H9 (cell line): ENCODE measurements at regions not wholly inside any gene's neighbourhood (a gene's known extent, or its start where the extent isn't known, plus 50 kb on each side); places are given as distances from the start of the nearest gene placed in this dataset.

Experiments used
- DNase-seq: peaks from one replicate; pipeline ENCODE4 v3.0.0-alpha.2; 2017
- H2AFZ ChIP-seq: one replicate; pipeline ENCODE4 v1.6.1; 2013; ENCODE audit warnings: mild to moderate bottlenecking, low read length, control low read depth, moderate library complexity
- H2AK5ac ChIP-seq: 2 replicates; pipeline ENCODE4 v1.6.1; 2013; ENCODE audit warnings: low read length, control low read depth, mixed read lengths; ENCODE audit not compliant: insufficient read length
- H2BK120ac ChIP-seq: one replicate; pipeline ENCODE4 v1.6.1; 2013; ENCODE audit warnings: low read depth, mild to moderate bottlenecking, low read length, control low read depth, inconsistent platforms; ENCODE audit not compliant: poor library complexity, severe bottlenecking
- H2BK12ac ChIP-seq: 2 replicates; pipeline ENCODE4 v1.6.1; 2013; ENCODE audit warnings: low read length, control low read depth, mixed read lengths, low read depth; ENCODE audit not compliant: insufficient read length
- H2BK15ac ChIP-seq: 2 replicates; pipeline ENCODE4 v1.6.1; 2013; ENCODE audit warnings: low read depth, low read length, control low read depth
- H2BK20ac ChIP-seq: one replicate; pipeline ENCODE4 v1.6.1; 2013; ENCODE audit warnings: low read depth, mild to moderate bottlenecking, low read length, control low read depth, inconsistent platforms; ENCODE audit not compliant: poor library complexity, severe bottlenecking
- H2BK5ac ChIP-seq: 2 replicates; pipeline ENCODE4 v1.6.1; 2013; ENCODE audit warnings: low read length, control low read depth, mixed read lengths; ENCODE audit not compliant: insufficient read length
- H3K14ac ChIP-seq: 2 replicates; pipeline ENCODE4 v1.6.1; 2013; ENCODE audit warnings: low read length, control low read depth; ENCODE audit not compliant: insufficient read depth
- H3K18ac ChIP-seq: 2 replicates; pipeline ENCODE4 v1.6.1; 2013; ENCODE audit warnings: low read depth, mild to moderate bottlenecking, mixed read lengths, low read length, control low read depth; ENCODE audit not compliant: insufficient read length
- H3K23ac ChIP-seq: 2 replicates; pipeline ENCODE4 v1.6.1; 2013; ENCODE audit warnings: low read length, control low read depth, mixed read lengths, low read depth; ENCODE audit not compliant: insufficient read length
- H3K23me2 ChIP-seq: 2 replicates; pipeline ENCODE4 v1.6.1; 2013; ENCODE audit warnings: low read depth, mild to moderate bottlenecking, mixed read lengths, low read length, control low read depth; ENCODE audit not compliant: insufficient read length, poor library complexity, severe bottlenecking
- H3K27ac ChIP-seq: 2 replicates; pipeline ENCODE4 v1.5.1; 2013; ENCODE audit warnings: low read length, control low read depth, mixed read lengths, low read depth; ENCODE audit not compliant: insufficient read length
- H3K27me3 ChIP-seq: 2 replicates; pipeline ENCODE4 v1.6.1; 2013; ENCODE audit warnings: low read length, control low read depth, inconsistent platforms; ENCODE audit not compliant: insufficient read depth
- H3K4ac ChIP-seq: 2 replicates; pipeline ENCODE4 v1.6.1; 2013; ENCODE audit warnings: low read depth, mild to moderate bottlenecking, control low read depth, inconsistent platforms, low read length, moderate library complexity
- H3K4me1 ChIP-seq: 2 replicates; pipeline ENCODE4 v1.6.1; 2013; ENCODE audit warnings: low read length, control low read depth, inconsistent platforms; ENCODE audit not compliant: insufficient read depth
- H3K4me2 ChIP-seq: 2 replicates; pipeline ENCODE4 v1.6.1; 2013; ENCODE audit warnings: low read length, control low read depth, mixed read lengths; ENCODE audit not compliant: insufficient read length, insufficient read depth
- H3K56ac ChIP-seq: 2 replicates; pipeline ENCODE4 v1.6.1; 2013; ENCODE audit warnings: low read depth, mild to moderate bottlenecking, mixed read lengths, low read length, control low read depth; ENCODE audit not compliant: insufficient read length
- H3K79me1 ChIP-seq: 2 replicates; pipeline ENCODE4 v1.6.1; 2013; ENCODE audit warnings: low read depth, mild to moderate bottlenecking, moderate library complexity, low read length, control low read depth, inconsistent platforms; ENCODE audit not compliant: insufficient read depth, poor library complexity, severe bottlenecking
- H3K79me2 ChIP-seq: 2 replicates; pipeline ENCODE4 v1.6.1; 2013; ENCODE audit warnings: low read length, control low read depth, inconsistent platforms; ENCODE audit not compliant: insufficient read depth
- H3K9ac ChIP-seq: 2 replicates; pipeline ENCODE4 v1.6.1; 2013; ENCODE audit warnings: low read length, control low read depth, mixed read lengths; ENCODE audit not compliant: insufficient read length; ENCODE audit errors: extremely low read depth
- H3K9me3 ChIP-seq: one replicate; pipeline ENCODE4 v1.6.1; 2013; ENCODE audit warnings: low read depth, low read length, inconsistent platforms; ENCODE audit not compliant: control insufficient read depth
- H3T11ph ChIP-seq: one replicate; pipeline ENCODE4 v1.6.1; 2013; ENCODE audit warnings: mild to moderate bottlenecking, low read length, control low read depth, inconsistent platforms
- H4K20me1 ChIP-seq: one replicate; pipeline ENCODE4 v1.6.1; 2013; ENCODE audit not compliant: control insufficient read depth, insufficient read length, insufficient read depth
- H4K5ac ChIP-seq: 2 replicates; pipeline ENCODE4 v1.6.1; 2013; ENCODE audit warnings: low read depth, mild to moderate bottlenecking, mixed read lengths, low read length, control low read depth; ENCODE audit not compliant: insufficient read length
- H4K8ac ChIP-seq: replicated peaks from 2 replicates; pipeline ENCODE4 v1.6.1; 2013; ENCODE audit warnings: low read length, control low read depth, mixed read lengths, low read depth; ENCODE audit not compliant: insufficient read length
- H4K91ac ChIP-seq: 2 replicates; pipeline ENCODE4 v1.6.1; 2013; ENCODE audit warnings: low read depth, mild to moderate bottlenecking, moderate library complexity, mixed read lengths, low read length, control low read depth; ENCODE audit not compliant: insufficient read length
- H3K27ac Mint-ChIP-seq, 3 experiments: 2 replicates in 2 of 3; 3 replicates in 1 of 3; pipeline ENCODE4 v1.8.0; 2020 to 2021; ENCODE audit warnings: mixed read lengths in 3 of 3, mild to moderate bottlenecking in 1 of 3, moderate library complexity in 1 of 3
- H3K27me3 Mint-ChIP-seq: 2 replicates; pipeline ENCODE4 v1.8.0; 2021; ENCODE audit warnings: low read depth, mild to moderate bottlenecking, moderate library complexity, mixed read lengths
- H3K36me3 Mint-ChIP-seq, 3 experiments: 2 replicates in 2 of 3; 3 replicates in 1 of 3; pipeline ENCODE4 v1.8.0; 2020 to 2021; ENCODE audit warnings: low read depth in 3 of 3, mixed read lengths in 3 of 3; ENCODE audit not compliant: insufficient read depth in 1 of 3
- H3K4me1 Mint-ChIP-seq, 2 experiments: 2 replicates each; pipeline ENCODE4 v1.8.0; 2020; ENCODE audit warnings: mixed read lengths in 2 of 2
- H3K4me3 Mint-ChIP-seq, 2 experiments: 2 replicates in 1 of 2; 3 replicates in 1 of 2; pipeline ENCODE4 v1.8.0; 2020 to 2021; ENCODE audit warnings: mild to moderate bottlenecking in 2 of 2, mixed read lengths in 2 of 2, moderate library complexity in 1 of 2
- H3K9me3 Mint-ChIP-seq, 2 experiments: 2 replicates in 1 of 2; 3 replicates in 1 of 2; pipeline ENCODE4 v1.8.0; 2020; ENCODE audit warnings: mild to moderate bottlenecking in 2 of 2, mixed read lengths in 2 of 2, moderate library complexity in 1 of 2
- CTCF ChIP-seq: fragments of 200-600 bp; sonication (generic); conservative IDR thresholded peaks from 3 replicates; pipeline ENCODE4 v1.8.0; 2021; ENCODE audit warnings: antibody characterized with exemption, mild to moderate bottlenecking
- WGBS: extraction: QIAGEN DNeasy Blood & Tissue Kit; methylation state at CpG from one replicate; pipeline ENCODE4 v1.1.7; 2013; ENCODE audit warnings: missing lambda C conversion rate, low lambda C conversion rate, mixed read lengths; ENCODE audit not compliant: insufficient read length; ENCODE audit errors: extremely low coverage; 5-methylcytosine and 5-hydroxymethylcytosine counted together

GRCh38 chr7:13110107-13110506 lies 422.7 kb downstream of the ARL4A start:
- Histone ChIP-seq H2AFZ (no peak overlapping the region), H3K9me3 (no peaks in the 10 kb centered on the region), H3K18ac (no peak overlapping the region), H2BK20ac (no peak overlapping the region), H3K9ac (no peak overlapping the region), H3K23me2 (no peaks in the 10 kb centered on the region), H3K79me2 (no peaks in the 10 kb centered on the region), H2BK5ac (no peak overlapping the region), H2AK5ac (no peak overlapping the region), H3K4ac (no peak overlapping the region), H3T11ph (no peak overlapping the region), H3K4me2 (no peak overlapping the region), H3K56ac (no peak overlapping the region), H2BK120ac (no peak overlapping the region), H2BK12ac (no peak overlapping the region), H4K20me1 (no peaks in the 10 kb centered on the region), H3K79me1 (no peaks in the 10 kb centered on the region), H4K5ac (no peak overlapping the region), H3K27ac (no peak overlapping the region), H3K4me1 (no peaks in the 10 kb centered on the region; the same call in 1 of the 2 replicates), H4K91ac (no peak overlapping the region), H4K8ac (no peak overlapping the region), H2BK15ac (no peak overlapping the region), H3K27me3 (no peaks in the 10 kb centered on the region), H3K14ac (no peak overlapping the region), H3K23ac (no peak overlapping the region)
- no peak overlapping the region for H3K4me3 Mint-ChIP-seq
- DNase-seq, result no peak
- no peak overlapping the region for H3K27ac Mint-ChIP-seq
- no peaks in the 10 kb centered on the region for H3K27me3 Mint-ChIP-seq
- peaks cover 0 to 3% of the 10 kb centered on the region in 2 experiments; a peak in 1 of 5 replicates for H3K9me3 Mint-ChIP-seq
- no peak for TF ChIP-seq CTCF
- WGBS, result no CpG with 5 or more reads among the region's 6 CpGs
- H3K4me1 Mint-ChIP-seq, result peaks cover 9 to 10% of the 10 kb centered on the region in 2 experiments
- peaks cover 0 to 2% (median 0%) of the 10 kb centered on the region in 3 experiments; a peak in 1 of 7 replicates for H3K36me3 Mint-ChIP-seq
